IMR-90 (cell line): ENCODE measurements at regions not wholly inside any gene's neighbourhood (a gene's known extent, or its start where the extent isn't known, plus 50 kb on each side); places are given as distances from the start of the nearest gene placed in this dataset.

ENCODE experiments used
- ATAC-seq: fragments of 200-7000 bp; cut with Tn5 transposase; 2 replicates; pipeline ENCODE4 v1.9.1; 2020; ENCODE audit warnings: low read depth, mild to moderate bottlenecking, moderate library complexity
- BruUV-seq: library from RNA; stranded (reverse); fragments of 400-500 nt; replicated peaks from 2 replicates; lab custom pipeline; 2021; lab: Mats Ljungman, UMichigan
- CTCF ChIA-PET: fragments of 300-600 bp; formaldehyde crosslinking; extraction: SDS; loops from one replicate; lab custom pipeline; 2021; ENCODE audit warnings: antibody characterized with exemption; lab: Yijun Ruan, JAX
- POLR2A ChIA-PET: fragments of 300-600 bp; sonication (Branson Sonifier 250); formaldehyde crosslinking; loops from one replicate; lab custom pipeline; 2022; ENCODE audit warnings: antibody characterized with exemption; ENCODE audit not compliant: unreplicated experiment; lab: Charles Lee
- DNase-seq: peaks from one replicate; pipeline ENCODE4 v3.0.0; 2013
- H2AFZ ChIP-seq: replicated peaks from 2 replicates; pipeline ENCODE3; 2013; ENCODE audit warnings: low read length, mild to moderate bottlenecking; ENCODE audit not compliant: poor library complexity
- H2AK5ac ChIP-seq: 2 replicates; pipeline ENCODE4 v1.6.1; 2013; ENCODE audit warnings: low read depth, low read length, inconsistent platforms
- H2AK9ac ChIP-seq: replicated peaks from 2 replicates; pipeline ENCODE3; 2013; ENCODE audit warnings: mild to moderate bottlenecking, low read depth, low read length, moderate library complexity; ENCODE audit not compliant: poor library complexity
- H2BK120ac ChIP-seq: 2 replicates; pipeline ENCODE4 v1.6.1; 2013; ENCODE audit warnings: low read depth, low read length, inconsistent platforms
- H2BK15ac ChIP-seq: 3 replicates; pipeline ENCODE4 v1.6.1; 2013; ENCODE audit warnings: low read depth, low read length, inconsistent platforms
- H2BK20ac ChIP-seq: 2 replicates; pipeline ENCODE4 v1.6.1; 2013; ENCODE audit warnings: low read depth, mild to moderate bottlenecking, inconsistent platforms, low read length, moderate library complexity
- H2BK5ac ChIP-seq: 2 replicates; pipeline ENCODE4 v1.6.1; 2013; ENCODE audit warnings: mild to moderate bottlenecking, low read depth, low read length, inconsistent platforms; ENCODE audit not compliant: poor library complexity, severe bottlenecking
- H3K14ac ChIP-seq: replicated peaks from 2 replicates; pipeline ENCODE4 v1.6.1; 2013; ENCODE audit warnings: low read depth, low read length, inconsistent platforms
- H3K18ac ChIP-seq: 2 replicates; pipeline ENCODE4 v1.6.1; 2013; ENCODE audit warnings: low read depth, low read length, control low read depth
- H3K23ac ChIP-seq: 2 replicates; pipeline ENCODE4 v1.6.1; 2013; ENCODE audit warnings: low read depth, low read length, inconsistent platforms
- H3K27ac ChIP-seq: 2 replicates; pipeline ENCODE4 v1.5.1; 2013; ENCODE audit warnings: mild to moderate bottlenecking, control low read depth, low read length; ENCODE audit not compliant: insufficient read depth
- H3K27me3 ChIP-seq: 2 replicates; pipeline ENCODE4 v1.6.1; 2013; ENCODE audit warnings: low read length; ENCODE audit not compliant: control insufficient read depth, insufficient read depth
- H3K36me3 ChIP-seq: 2 replicates; pipeline ENCODE4 v1.6.1; 2013; ENCODE audit warnings: low read length, mixed read lengths; ENCODE audit not compliant: control insufficient read depth, insufficient read depth
- H3K4ac ChIP-seq: 2 replicates; pipeline ENCODE4 v1.6.1; 2013; ENCODE audit warnings: low read depth, low read length, inconsistent platforms
- H3K4me1 ChIP-seq: 2 replicates; pipeline ENCODE4 v1.6.1; 2013; ENCODE audit warnings: low read length, mixed read lengths; ENCODE audit not compliant: control insufficient read depth, insufficient read depth
- H3K4me2 ChIP-seq: 2 replicates; pipeline ENCODE4 v1.6.1; 2013; ENCODE audit warnings: low read depth, mild to moderate bottlenecking, control low read depth, low read length, moderate library complexity
- H3K4me3 ChIP-seq: 2 replicates; pipeline ENCODE4 v1.5.1; 2013; ENCODE audit warnings: low read depth, mild to moderate bottlenecking, control low read depth, low read length, moderate library complexity; ENCODE audit not compliant: insufficient read depth
- H3K56ac ChIP-seq: 2 replicates; pipeline ENCODE4 v1.6.1; 2013; ENCODE audit warnings: low read length, inconsistent platforms; ENCODE audit not compliant: insufficient read depth; ENCODE audit errors: extremely low read depth
- H3K79me1 ChIP-seq, 2 experiments: 2 replicates each; pipeline ENCODE4 v1.6.1; 2013; ENCODE audit warnings: low read length in 2 of 2, inconsistent platforms in 1 of 2, low read depth in 1 of 2
- H3K9ac ChIP-seq: 2 replicates; pipeline ENCODE4 v1.6.1; 2013; ENCODE audit warnings: low read depth, low read length, control low read depth
- H3K9me1 ChIP-seq: 2 replicates; pipeline ENCODE4 v1.6.1; 2013; ENCODE audit warnings: low read length, inconsistent platforms; ENCODE audit not compliant: insufficient read depth
- H3K9me3 ChIP-seq: 2 replicates; pipeline ENCODE4 v1.6.1; 2013; ENCODE audit warnings: low read length; ENCODE audit not compliant: control insufficient read depth, insufficient read depth
- H4K20me1 ChIP-seq: 2 replicates; pipeline ENCODE4 v1.6.1; 2013; ENCODE audit warnings: low read length, inconsistent platforms; ENCODE audit not compliant: insufficient read depth
- H4K5ac ChIP-seq: 2 replicates; pipeline ENCODE4 v1.6.1; 2013; ENCODE audit warnings: mild to moderate bottlenecking, low read depth, low read length, control low read depth
- H4K8ac ChIP-seq, 2 experiments: 2 replicates each; pipeline ENCODE4 v1.6.1; 2013; ENCODE audit warnings: low read depth in 2 of 2, low read length in 2 of 2, control low read depth in 1 of 2, inconsistent platforms in 1 of 2
- H4K91ac ChIP-seq: 2 replicates; pipeline ENCODE4 v1.6.1; 2013; ENCODE audit warnings: low read depth, low read length, inconsistent platforms; ENCODE audit not compliant: insufficient read depth
- FOS ChIP-seq: fragments of 150-350 bp; IDR thresholded peaks from 2 replicates; pipeline ENCODE4 v1.6.1; 2016; ENCODE audit warnings: low read depth, low read length
- MAFK ChIP-seq: IDR thresholded peaks from 2 replicates; pipeline ENCODE4 v1.6.1; 2012; ENCODE audit warnings: low read depth, low read length, improper control_type of control experiment
- MXI1 ChIP-seq: IDR thresholded peaks from 2 replicates; pipeline ENCODE4 v1.6.1; 2012; ENCODE audit warnings: low read depth, mild to moderate bottlenecking, low read length, moderate library complexity, borderline replicate concordance
- WGBS, 2 experiments: methylation state at CpG; one replicate each; pipeline versions ENCODE4 v1.1.5 to v1.1.7; 2013; ENCODE audit warnings: missing lambda C conversion rate in 2 of 2; ENCODE audit not compliant: insufficient read length in 1 of 2; ENCODE audit errors: extremely low coverage in 2 of 2; 5-methylcytosine and 5-hydroxymethylcytosine counted together
- dilution Hi-C: fragments of 300-500 bp; cut with HindIII; formaldehyde crosslinking; loops from one replicate; pipeline ENCODE4 v1.14.3; 2018; ENCODE audit warnings: low sequenced_read_pairs; ENCODE audit not compliant: unreplicated experiment
- in situ Hi-C: fragments of 300-500 bp; cut with MboI; formaldehyde crosslinking; loops from 3 replicates; pipeline ENCODE4 v1.14.3; 2019; ENCODE audit warnings: low sequenced_read_pairs, inconsistent platforms, mixed read lengths
- intact Hi-C: fragments of 100-400 bp; cut with micrococcal nuclease; formaldehyde crosslinking; loops from 2 replicates; pipeline ENCODE4 v1.10.0; 2022

GRCh38 chr3:152944671-152945070 lies 109.7 kb downstream of the P2RY1 start:
- no peaks in the 10 kb centered on the region for H3K9me3 ChIP-seq
- no peak overlapping the region for H3K56ac ChIP-seq
- H3K4me3 ChIP-seq, result no peak overlapping the region
- no peak overlapping the region for H4K8ac ChIP-seq
- H2BK5ac ChIP-seq, result no peak overlapping the region
- no peak overlapping the region for H2AFZ ChIP-seq
- BruUV-seq, result no TSS peak
- H2BK20ac ChIP-seq, result no peak overlapping the region
- no peaks in the 10 kb centered on the region for H3K4me1 ChIP-seq
- no peak overlapping the region for H4K91ac ChIP-seq
- no peaks in the 10 kb centered on the region for H3K27me3 ChIP-seq
- no peak overlapping the region for H2BK15ac ChIP-seq
- ATAC-seq (no peak), DNase-seq (no peak)
- no peak overlapping the region for H3K27ac ChIP-seq
- no peak overlapping the region for H3K23ac ChIP-seq
- H3K18ac ChIP-seq, result no peak overlapping the region
- H3K9me1 ChIP-seq, result no peaks in the 10 kb centered on the region
- no peaks in the 10 kb centered on the region for H3K36me3 ChIP-seq
- CTCF ChIA-PET, result no interaction called here
- no peak overlapping the region for H4K5ac ChIP-seq
- dilution Hi-C loops, result no loop called here
- no peak overlapping the region for H2AK9ac ChIP-seq
- no peak overlapping the region for H2AK5ac ChIP-seq
- no peak overlapping the region for H3K4me2 ChIP-seq
- POLR2A ChIA-PET, result no interaction called here
- H4K20me1 ChIP-seq, result no peaks in the 10 kb centered on the region
- 100% methylated on average over 1 of the region's 1 CpG; no CpG with 5 or more reads in 1 of the 2 experiments for WGBS, 2 experiments
- H3K9ac ChIP-seq, result no peak overlapping the region
- no peaks in the 10 kb centered on the region for H3K79me1 ChIP-seq
- no peak overlapping the region for H3K4ac ChIP-seq
- no peak overlapping the region for H3K14ac ChIP-seq
- TF ChIP-seq FOS, result no peak
- no peak for TF ChIP-seq MXI1
- no peak for TF ChIP-seq MAFK
- intact Hi-C loops, result no loop called here
- in situ Hi-C loops, result no loop called here
- no peak overlapping the region for H2BK120ac ChIP-seq
